IPS DF 19.7 (cell line): ENCODE measurements at regions not wholly inside any gene's neighbourhood (a gene's known extent, or its start where the extent isn't known, plus 50 kb on each side); places are given as distances from the start of the nearest gene placed in this dataset.
"Not testable (repeated sequence)": the region's sequence is repeated elsewhere in the genome, so short reads cannot be mapped to it uniquely, and the experiment has no call there.

Experiments used
- DNase-seq: peaks from one replicate; pipeline ENCODE4 v3.0.0-alpha.2; 2013; ENCODE audit warnings: low read depth, low spot score

DNA sequence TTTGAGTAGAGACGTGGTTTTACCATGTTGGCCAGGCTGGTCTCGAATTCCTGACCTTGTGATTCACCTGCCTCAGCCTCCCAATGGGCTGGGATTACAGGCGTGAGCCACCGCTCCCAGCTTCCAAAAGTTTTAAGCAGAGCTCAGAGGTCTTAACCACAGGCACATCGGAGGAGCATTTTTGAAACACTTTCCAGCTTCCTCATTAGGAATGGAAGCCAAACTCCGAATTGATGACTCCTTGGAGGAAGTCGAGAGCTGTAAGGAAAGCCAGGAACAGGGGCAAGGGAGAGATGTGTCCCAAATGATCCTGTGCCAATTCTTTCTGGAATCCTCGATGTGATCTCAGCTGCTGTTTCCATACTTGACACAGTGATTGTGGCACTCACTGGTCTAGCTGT lies 56.2 kb upstream of the CCZ1B start:
- not testable (repeated sequence) for DNase-seq

DNA sequence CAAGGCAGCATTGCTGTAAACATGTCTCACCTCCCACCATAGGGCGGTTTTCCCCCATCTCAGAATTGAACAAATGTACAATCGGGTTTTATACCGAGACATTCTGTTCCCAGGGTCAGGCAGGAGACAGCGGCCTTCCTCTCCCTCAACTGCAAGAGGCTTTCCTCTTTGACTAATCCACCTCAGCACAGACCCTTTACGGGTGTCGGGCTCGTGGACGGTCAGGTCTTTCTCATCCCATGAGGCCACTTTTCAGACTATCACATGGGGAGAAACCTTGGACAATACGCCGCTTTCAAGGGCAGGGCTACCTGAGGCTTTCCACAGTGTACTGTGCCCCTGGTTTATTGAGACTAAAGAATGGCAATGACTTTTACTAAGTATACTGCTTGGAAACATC lies 57.7 kb upstream of the CCZ1B start:
- not testable (repeated sequence) for DNase-seq

DNA sequence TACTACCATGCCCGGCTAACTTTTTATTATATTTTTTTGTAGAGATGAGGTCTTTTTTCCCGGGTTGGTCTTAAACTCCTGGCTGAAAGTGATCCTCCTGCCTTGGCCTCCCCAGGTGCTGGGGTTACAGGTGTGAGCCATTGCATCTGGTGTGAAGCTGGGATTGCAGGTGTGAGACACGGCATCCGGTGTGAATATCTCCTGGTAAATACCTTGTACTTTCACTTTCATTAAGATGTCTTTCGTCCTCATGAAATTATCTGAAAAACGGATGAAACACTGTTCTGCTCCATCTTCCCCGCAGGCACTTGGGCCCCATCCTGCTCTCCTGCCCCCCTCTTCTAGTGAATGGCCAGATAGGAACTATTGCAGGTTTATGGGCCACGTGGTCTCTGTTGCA lies 60.1 kb upstream of the CCZ1B start:
- no peak for DNase-seq

DNA sequence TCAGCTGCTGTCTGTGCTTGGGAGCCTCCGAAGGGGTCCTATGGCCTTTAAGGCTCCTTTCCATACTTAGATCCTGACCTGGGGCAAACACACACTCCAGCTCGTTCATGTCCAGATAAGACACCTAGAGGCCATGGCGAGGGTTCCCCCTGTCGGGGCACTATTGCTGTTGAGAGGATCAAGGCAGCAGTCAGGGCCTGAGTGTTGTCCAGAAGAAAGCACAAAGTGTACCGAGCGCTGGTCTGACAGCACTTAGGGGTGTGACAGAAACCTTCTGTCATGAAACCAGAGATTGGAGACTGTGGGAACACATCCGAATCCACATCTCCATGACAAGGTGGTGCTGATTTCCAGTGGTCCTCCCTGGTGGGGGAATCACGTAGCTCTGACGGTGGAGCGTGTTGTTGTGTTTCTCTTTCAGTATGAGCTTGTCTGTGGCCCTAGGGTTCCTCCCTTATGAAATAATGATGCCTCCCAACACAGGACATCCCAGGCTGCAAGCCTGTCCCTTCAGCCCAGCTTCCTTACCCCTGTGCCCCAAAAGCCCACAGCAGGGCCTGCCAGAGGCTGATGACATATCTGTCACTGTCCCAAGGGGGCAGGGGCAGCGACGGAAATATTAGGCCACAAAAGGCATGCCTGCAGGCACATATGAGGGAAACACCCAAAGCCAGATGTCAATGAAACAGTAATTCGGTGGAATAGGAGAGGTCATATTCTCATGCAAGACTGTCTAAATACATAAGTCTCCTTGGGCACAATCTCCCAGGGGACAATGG lies 62.4 kb upstream of the CCZ1B start:
- not testable (repeated sequence) for DNase-seq

DNA sequence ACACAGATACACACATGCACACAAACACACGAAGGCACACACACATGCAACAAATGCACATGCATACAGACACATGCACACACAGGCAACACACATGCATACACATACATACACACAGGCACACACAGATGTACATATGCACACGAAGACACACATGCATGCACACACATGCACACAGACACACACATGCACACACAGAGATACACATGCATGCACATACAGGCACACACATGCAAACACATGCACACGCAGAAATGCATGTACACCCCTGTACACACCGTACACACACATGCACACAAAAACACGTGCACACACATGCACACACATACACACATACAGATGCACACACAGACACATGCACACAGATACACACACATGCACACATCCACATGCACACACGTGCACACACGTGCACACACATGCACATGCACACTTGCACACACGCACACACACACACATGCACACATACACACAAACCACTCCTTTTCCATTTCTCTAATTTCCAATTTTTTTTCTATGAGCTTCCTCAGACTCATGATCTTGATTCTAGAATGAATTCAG lies 63.3 kb upstream of the CCZ1B start:
- DNase-seq, result no peak

DNA sequence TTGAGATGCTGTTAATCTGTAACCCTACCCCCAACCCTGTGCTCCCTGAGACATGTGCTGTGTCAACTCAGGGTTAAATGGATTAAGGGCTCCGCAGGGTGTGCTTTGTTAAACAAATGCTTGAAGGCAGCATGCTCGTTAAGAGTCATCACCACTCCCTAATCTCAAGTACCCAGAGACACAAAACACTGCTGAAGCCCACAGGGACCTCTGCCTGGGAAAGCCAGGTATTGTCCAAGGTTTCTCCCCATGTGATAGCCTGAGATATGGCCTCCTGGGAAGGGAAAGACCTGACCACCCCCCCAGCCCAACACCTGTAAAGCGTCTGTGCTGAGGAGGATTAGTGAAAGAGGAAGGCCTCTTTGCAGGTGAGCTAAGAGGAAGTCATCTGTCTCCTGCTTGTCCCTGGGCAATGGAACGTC lies 76.0 kb upstream of the CCZ1B start:
- peak; percentile 83 for DNase-seq

DNA sequence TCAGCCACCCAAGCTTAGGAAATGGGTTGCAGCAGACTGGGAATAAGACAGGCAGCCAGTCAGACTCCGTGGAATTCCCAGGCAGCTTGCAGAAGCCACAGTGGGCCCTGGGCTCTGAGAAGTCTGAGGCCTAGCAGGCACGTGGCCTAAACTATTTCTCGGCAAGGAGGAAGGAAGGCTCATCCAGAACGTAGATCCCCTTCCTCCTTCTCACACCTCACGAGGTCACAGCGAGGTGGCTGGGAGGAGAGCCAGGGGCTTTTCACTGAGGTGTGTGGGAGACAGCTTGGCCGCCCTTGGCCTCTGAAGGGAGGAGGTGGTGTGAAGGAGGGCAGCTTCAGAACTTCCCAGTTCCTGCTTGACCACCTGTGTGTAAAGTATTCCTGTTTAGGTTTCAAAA lies 77.2 kb upstream of the CCZ1B start:
- not testable (repeated sequence) for DNase-seq

DNA sequence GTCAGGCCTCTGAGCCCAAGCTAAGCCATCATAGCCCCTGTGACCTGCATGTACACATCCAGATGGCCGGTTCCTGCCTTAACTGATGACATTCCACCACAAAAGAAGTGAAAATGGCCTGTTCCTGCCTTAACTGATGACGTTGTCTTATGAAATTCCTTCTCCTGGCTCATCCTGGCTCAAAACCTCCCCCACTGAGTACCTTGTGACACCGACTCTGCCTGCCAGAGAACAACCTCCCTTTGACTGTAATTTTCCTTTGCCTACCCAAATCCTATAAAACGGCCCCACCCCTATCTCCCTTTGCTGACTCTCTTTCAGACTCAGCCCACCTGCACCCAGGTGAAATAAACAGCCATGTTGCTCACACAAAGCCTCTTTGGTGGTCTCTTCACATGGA lies 77.7 kb upstream of the CCZ1B start:
- DNase-seq, result not testable (repeated sequence)

DNA sequence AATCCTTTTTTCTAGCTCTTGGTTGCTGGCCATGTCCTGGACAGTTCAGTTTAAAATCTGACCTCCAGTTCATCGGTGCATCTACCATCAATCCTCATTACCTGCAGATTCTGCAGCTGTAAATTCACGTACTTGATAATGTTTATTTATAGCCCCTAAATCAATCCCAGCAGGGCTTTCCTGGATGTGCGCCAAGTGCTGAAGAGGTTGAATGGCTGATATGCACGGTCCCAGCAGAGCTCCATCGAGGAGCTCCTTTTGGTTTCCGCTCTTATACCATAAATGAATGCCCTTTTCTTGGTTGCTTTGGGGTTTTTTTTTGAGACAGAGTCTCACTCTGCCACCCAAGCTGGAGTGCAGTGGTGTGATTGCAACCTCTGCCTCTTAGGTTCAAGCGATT lies 91.2 kb upstream of the CCZ1B start:
- no peak for DNase-seq

DNA sequence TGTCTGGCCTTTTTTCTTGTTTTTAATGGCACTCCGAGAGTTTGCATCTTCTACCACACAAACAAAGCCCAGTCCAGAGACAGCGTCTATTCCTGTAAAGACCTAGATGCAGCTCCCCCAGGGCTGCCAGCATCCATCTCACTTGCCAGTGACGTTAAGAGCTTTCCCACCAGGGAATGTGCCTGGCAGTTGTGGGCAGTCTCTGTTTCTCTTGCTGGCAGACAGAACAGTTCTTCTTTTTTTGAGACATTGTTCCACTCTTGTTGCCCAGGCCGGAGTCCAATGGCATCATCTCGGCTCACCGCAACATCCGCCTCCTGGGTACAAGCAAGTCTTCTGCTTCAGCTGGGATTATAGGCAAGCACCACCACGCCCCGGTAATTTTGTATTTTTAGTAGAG lies 93.1 kb upstream of the CCZ1B start:
- not testable (repeated sequence) for DNase-seq

DNA sequence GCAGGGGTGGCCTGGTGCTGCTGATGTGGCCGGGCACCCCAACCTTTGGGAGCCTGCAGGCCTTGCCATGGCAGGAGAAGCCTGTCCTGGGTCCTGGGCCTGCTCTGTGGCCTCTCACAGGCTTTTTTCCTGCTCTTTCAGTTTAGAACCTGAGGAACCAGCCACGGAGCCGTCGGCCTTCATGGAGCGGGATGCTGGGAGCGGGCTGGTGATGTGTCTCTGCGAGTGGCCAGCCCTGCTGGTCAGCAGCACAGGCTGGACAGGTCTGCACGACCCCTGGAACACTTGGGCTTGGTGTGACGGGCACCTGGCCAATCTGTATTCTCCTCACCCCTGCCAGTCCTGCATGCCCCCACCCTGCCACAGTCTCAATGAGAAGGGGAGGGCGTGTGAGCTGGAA lies 98.4 kb upstream of the CCZ1B start:
- DNase-seq, result not testable (repeated sequence)

DNA sequence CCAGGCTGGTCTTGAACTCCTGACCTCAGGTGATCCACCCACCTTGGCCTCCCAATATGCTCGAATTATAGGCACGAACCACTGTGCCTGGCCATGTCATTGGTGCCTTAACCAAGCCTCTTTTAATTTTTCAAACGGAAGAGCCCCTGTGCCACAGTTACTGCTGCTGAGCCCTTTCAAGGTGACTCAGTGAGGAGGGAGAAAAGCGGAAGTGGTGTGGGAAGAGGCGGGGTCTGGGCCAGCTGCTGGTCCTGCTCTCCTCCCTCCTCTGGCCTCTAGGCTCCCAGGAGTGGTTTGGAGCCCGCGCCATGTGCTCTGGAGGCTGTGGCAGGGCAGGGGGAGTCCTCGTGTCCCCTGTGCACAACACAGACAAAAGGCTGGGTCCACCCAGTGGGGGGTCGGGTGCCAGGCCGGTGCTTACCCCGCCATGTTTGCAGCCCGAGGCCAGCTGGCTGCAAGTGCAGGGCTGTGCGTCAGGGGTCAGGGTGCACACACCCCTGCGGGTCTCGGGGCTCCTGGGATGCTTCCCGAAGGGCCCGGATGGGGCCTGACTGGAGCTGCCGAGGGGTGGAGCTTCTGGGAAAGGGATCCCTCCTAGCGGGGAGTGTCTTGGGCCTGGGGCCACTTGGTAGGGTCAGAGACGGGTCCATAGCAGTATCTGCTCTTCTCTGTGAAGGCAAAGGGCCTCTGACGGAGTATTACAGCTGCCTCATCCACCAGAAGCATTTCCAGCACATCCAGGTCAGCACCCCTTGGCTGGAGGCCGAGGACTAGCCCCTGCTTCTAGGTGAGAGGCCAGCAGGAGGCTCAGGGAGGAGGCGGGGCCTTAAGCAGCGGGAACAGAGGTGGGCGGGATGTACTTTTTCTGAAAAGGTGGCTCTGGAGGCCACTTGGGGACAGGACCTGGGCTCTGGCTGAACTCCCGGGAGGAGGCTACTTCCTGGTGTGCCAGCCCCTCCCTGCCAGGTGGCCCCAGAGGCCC lies 100.4 kb upstream of the CCZ1B start:
- not testable (repeated sequence) for DNase-seq

DNA sequence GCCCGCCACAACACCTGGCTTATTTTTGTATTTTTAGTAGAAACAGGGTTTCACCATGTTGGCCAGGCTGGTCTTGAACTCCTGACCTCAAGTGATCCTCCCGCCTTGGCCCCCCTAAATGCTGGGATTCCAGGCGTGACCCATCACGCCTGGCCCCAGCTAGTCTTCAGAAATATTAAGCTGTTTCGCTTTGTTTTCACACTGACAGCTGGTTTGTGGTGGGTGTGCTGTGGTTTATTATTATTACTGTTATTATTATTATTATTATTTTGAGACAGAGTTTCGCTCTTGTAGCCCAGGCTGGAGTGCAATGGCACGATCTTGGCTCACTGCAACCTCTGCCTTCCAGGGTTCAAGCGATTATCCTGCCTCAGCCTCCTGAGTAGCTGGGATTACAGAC lies 101.6 kb upstream of the CCZ1B start:
- DNase-seq, result not testable (repeated sequence)

DNA sequence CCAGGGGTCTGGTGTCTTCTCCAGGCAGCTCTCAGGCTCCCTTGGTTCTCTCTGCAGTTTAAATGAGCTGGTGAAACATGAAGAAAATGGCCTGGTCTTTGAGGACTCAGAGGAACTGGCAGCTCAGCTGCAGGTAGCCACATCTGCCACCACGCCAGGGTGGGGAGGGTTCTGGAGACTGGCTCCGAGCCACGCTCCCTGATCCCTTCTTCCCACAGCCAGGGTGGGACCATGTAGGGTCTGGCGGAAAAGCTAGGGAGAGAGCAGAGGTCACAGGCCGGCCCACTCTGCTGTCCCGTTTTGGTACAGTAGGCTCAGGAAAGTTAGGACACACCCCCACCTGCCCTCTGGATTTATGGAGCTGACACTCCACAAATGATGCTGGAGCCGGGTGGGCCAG lies 103.5 kb upstream of the CCZ1B start:
- not testable (repeated sequence) for DNase-seq

DNA sequence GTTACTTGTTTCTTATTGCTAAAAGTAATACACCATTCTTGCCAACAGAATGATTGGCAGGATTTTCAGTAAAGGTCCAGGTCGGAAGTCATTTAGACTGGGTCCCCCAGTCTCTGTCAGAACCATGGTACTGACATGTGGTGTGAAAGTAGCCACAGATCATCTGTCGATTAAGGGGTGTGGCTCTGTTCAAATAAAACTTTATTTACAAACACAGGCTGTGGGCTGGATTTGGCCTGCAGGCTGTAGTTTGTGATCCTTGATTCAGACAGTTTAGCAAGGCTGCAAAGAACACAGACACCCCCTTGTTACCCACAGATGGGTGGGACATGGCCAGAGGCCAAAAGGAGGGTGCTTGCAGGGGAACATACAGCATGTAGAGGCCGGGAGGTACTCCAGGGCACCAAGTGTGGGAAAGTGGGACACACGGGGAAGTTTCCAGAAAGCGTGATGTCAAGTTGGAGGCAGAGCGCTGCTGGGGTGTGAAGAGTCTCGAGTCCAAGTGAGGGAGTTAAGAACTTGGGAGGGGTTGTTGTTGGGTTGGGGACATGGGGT lies 104.1 kb upstream of the CCZ1B start:
- DNase-seq, result not testable (repeated sequence)

DNA sequence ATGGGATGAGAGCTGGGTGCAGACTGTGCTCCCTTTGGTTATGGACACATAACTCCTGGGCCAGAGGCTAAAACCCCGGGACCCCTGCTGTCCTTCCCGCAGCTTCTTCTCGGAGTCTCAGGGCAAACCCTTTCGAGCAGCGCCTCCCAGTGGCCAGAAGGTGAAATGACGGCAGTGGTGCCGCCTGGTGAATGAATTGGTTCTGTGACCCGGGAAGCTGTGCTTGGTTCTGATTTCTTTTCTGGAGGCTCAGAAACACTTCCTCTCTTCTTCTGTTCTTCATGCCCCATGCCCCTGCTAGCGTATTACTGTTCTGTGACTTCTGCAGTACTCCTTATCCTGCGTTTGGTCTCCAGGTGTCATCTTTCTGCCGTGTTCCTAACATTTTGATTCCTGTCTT lies 104.7 kb upstream of the CCZ1B start:
- DNase-seq, result not testable (repeated sequence)

DNA sequence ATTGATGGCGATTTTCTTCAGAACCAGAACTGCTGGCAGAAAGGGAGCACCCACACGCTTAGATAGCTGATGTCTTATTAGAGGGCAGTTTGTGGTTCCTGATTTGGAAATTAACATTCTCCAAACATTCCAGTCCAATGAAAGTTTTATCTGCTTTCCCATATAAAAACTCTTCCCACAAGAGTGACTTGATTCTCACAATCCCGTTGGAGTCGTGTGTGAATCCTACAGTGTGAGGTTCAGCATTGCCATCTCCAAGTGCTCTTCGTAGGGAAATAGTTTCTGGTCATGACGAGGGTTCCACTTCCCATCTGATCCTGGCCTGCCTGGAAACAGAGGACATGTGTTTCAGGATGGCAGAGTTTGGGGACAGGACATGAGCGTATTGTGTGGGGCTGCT lies 105.4 kb upstream of the CCZ1B start:
- DNase-seq, result not testable (repeated sequence)

DNA sequence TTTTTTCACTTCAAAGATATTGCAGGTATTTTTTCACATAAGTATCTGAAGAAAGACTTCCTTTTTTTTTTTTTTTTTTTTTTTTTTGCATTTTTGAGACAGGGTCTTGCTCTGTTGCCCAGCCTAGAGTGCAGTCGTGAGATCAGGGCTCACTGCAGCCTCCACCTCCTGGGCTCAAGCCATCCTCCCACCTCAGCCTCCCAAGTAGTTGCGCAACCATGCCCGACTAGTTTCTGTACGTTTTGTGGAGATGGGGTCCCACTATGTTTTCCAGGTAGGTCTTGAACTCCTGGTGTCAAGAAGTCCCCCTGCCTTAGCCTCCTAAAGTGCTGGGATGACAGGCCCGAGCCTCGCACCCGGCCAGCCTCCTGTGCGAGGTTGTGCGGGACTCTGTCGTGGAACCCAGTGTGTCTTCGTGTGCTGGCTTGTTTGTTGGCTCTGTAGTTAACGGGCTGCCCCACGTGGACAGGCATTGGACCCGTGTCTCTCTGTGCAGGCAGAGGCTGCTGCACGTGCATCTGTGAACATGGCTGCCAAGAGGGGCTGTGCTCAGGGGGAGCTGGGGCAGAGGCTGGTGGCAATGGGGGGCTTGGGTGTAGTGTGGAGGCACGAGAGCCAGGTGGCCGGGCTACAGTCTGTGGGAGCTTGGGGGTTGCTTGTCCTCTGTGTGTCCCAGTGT lies 108.0 kb upstream of the CCZ1B start:
- DNase-seq, result not testable (repeated sequence)

DNA sequence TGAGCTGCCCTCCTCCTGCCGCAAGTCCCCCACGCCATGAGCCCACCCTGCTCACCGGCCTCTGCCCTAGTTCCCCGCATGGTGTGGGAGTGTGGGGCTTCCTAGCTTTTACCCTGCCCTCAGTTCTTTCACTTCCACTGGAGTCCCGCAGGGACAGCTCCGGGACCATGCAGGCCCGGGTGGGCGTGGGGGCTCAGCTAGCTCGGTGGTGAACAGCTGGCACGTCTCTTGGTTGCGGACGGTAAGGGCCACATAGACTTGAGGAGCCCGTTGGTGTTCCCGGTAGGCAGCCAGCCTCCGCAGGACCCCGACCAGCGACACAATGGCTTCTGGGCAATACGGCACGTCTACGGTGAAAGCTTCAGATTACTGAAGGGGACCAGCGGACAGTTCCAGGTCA lies 108.9 kb upstream of the CCZ1B start:
- no peak for DNase-seq

DNA sequence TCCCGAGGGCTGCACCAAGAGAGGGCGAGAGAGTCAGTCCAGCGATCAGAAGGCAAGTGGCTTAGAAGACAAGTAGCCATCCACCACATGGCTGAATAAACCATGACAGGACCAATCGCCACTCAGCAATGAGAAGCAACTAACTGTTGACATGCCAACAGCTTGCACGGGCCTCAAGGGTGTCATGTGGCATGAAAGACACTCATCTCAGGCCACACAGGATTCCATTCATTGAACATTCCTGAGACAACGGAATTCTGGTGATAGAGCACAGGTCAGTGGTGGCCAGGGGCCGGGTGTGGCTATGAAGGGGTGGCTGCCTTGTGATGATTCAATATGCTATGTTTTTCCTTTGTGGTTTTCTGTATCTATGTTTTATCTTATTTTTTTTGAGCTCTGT lies 110.6 kb upstream of the CCZ1B start:
- DNase-seq, result not testable (repeated sequence)

DNA sequence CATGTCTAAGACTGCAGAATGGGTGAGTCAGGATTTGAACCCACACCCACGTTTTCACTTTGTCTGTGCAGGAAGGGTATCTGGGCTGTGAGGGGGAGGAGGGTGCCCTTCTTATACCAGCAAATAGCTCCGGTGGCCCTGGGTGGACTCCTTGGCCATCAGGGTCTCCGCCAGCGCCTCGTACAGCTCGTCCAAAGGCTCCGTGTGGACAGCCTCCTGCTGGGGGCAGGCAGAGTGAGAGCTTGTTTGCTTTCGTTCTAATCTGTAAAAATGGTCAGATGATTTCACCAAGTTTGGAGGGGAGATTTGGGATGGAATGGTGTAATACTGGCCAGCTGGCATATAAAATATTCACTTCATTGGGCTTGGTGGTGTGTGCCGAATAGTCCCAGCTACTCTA lies 111.7 kb upstream of the CCZ1B start:
- DNase-seq, result not testable (repeated sequence)
